H1 (cell line): ENCODE measurements at regions not wholly inside any gene's neighbourhood (a gene's known extent, or its start where the extent isn't known, plus 50 kb on each side); places are given as distances from the start of the nearest gene placed in this dataset.

ENCODE experiments used
- CTCF ChIA-PET: fragments of 300-600 bp; sonication (Branson Sonifier 250); formaldehyde crosslinking; loops from one replicate; lab custom pipeline; 2021; ENCODE audit not compliant: partially characterized antibody; lab: Charles Lee
- POLR2A ChIA-PET: fragments of 300-600 bp; sonication (Branson Sonifier 250); formaldehyde crosslinking; loops from one replicate; lab custom pipeline; 2021; ENCODE audit warnings: inconsistent platforms; ENCODE audit not compliant: partially characterized antibody; lab: Charles Lee
- DNase-seq, 2 experiments: peaks; one replicate each; pipeline versions ENCODE4 v3.0.0 to v3.0.0-alpha.2; 2010 to 2022; ENCODE audit warnings: low spot score in 2 of 2, low read depth in 1 of 2, mixed read lengths in 1 of 2
- FAIRE-seq: peaks from 2 replicates; lab custom pipeline; 2011; peaks lifted over from hg19 to GRCh38; lab: Jason Lieb, UNC
- H2AFZ ChIP-seq: 2 replicates; pipeline ENCODE4 v1.8.1; 2012; ENCODE audit warnings: low read length, inconsistent platforms
- H2AK5ac ChIP-seq: 2 replicates; pipeline ENCODE4 v1.6.1; 2013; ENCODE audit warnings: low read depth, low read length
- H2BK120ac ChIP-seq: replicated peaks from 2 replicates; pipeline ENCODE3; 2013; ENCODE audit warnings: low read depth, low read length, inconsistent platforms
- H2BK12ac ChIP-seq: 2 replicates; pipeline ENCODE4 v1.6.1; 2013; ENCODE audit warnings: low read depth, low read length
- H2BK15ac ChIP-seq: 2 replicates; pipeline ENCODE4 v1.6.1; 2013; ENCODE audit warnings: low read length
- H2BK20ac ChIP-seq: 2 replicates; pipeline ENCODE4 v1.6.1; 2013; ENCODE audit warnings: low read length
- H2BK5ac ChIP-seq: 2 replicates; pipeline ENCODE4 v1.6.1; 2013; ENCODE audit warnings: low read depth, low read length
- H3K14ac ChIP-seq: 2 replicates; pipeline ENCODE4 v1.6.1; 2013; ENCODE audit warnings: inconsistent platforms; ENCODE audit not compliant: insufficient read length
- H3K18ac ChIP-seq: 2 replicates; pipeline ENCODE4 v1.6.1; 2013; ENCODE audit warnings: low read length; ENCODE audit errors: extremely low read depth
- H3K23ac ChIP-seq: 2 replicates; pipeline ENCODE4 v1.6.1; 2013; ENCODE audit warnings: inconsistent platforms; ENCODE audit not compliant: insufficient read length
- H3K23me2 ChIP-seq: 2 replicates; pipeline ENCODE4 v1.6.1; 2013; ENCODE audit warnings: low read depth, low read length
- H3K27ac ChIP-seq: 2 replicates; pipeline ENCODE4 v1.6.1; 2011; ENCODE audit warnings: low read depth, low read length, inconsistent platforms
- H3K27me3 ChIP-seq, 4 experiments: replicated peaks in 1 of 4; 1 replicate in 1 of 4; 2 replicates in 3 of 4; pipeline versions ENCODE4 v1.6.1 to v1.8.1; 2011 to 2013; ENCODE audit warnings: low read length in 3 of 4, mild to moderate bottlenecking in 3 of 4, inconsistent platforms in 2 of 4, mixed read lengths in 2 of 4, moderate library complexity in 1 of 4; ENCODE audit not compliant: control insufficient read depth in 3 of 4, insufficient read depth in 3 of 4; ENCODE audit errors: extremely low read depth in 1 of 4
- H3K36me3 ChIP-seq, 4 experiments: 2 replicates each; pipeline versions ENCODE4 v1.6.1 to v1.8.1; 2011 to 2013; ENCODE audit warnings: mild to moderate bottlenecking in 4 of 4, low read length in 3 of 4, moderate library complexity in 2 of 4, control low read depth in 1 of 4, inconsistent platforms in 1 of 4; ENCODE audit not compliant: insufficient read depth in 4 of 4, control insufficient read depth in 2 of 4
- H3K4ac ChIP-seq: replicated peaks from 2 replicates; pipeline ENCODE3; 2013; ENCODE audit warnings: low read length, low read depth, mixed read lengths, inconsistent platforms; ENCODE audit not compliant: insufficient read length
- H3K4me1 ChIP-seq, 4 experiments: replicated peaks in 1 of 4; 1 replicate in 1 of 4; 2 replicates in 3 of 4; pipeline versions ENCODE4 v1.6.1 to v1.8.1; 2011 to 2013; ENCODE audit warnings: low read length in 3 of 4, inconsistent platforms in 2 of 4, mixed read lengths in 1 of 4; ENCODE audit not compliant: insufficient read depth in 4 of 4, control insufficient read depth in 3 of 4
- H3K4me2 ChIP-seq, 2 experiments: 2 replicates each; pipeline versions ENCODE4 v1.6.1 to v1.8.1; 2011 to 2013; ENCODE audit warnings: low read depth in 2 of 2, low read length in 2 of 2, control low read depth in 1 of 2, inconsistent platforms in 1 of 2, mild to moderate bottlenecking in 1 of 2; ENCODE audit not compliant: insufficient read depth in 1 of 2
- H3K4me3 ChIP-seq, 4 experiments: fragments of 200-600, 300-600 bp in 1 of 4; sonication (generic), shearing (Covaris generic), sonication (Bioruptor Twin) in 1 of 4; 2 replicates each; pipeline versions ENCODE4 v1.5.1 to v1.8.1; 2011 to 2016; ENCODE audit warnings: low read length in 4 of 4, low read depth in 3 of 4, control low read depth in 2 of 4, inconsistent platforms in 2 of 4, mild to moderate bottlenecking in 2 of 4, mixed read lengths in 1 of 4, moderate library complexity in 1 of 4; ENCODE audit not compliant: insufficient read depth in 2 of 4; ENCODE audit errors: extremely low read depth in 1 of 4
- H3K56ac ChIP-seq: replicated peaks from 2 replicates; pipeline ENCODE3; 2013; ENCODE audit warnings: low read depth, mild to moderate bottlenecking, mixed read lengths, low read length, inconsistent platforms; ENCODE audit not compliant: insufficient read length
- H3K79me1 ChIP-seq: 2 replicates; pipeline ENCODE4 v1.6.1; 2013; ENCODE audit warnings: low read depth, low read length, control low read depth
- H3K79me2 ChIP-seq, 2 experiments: 2 replicates each; pipeline versions ENCODE4 v1.6.1 to v1.8.1; 2012 to 2013; ENCODE audit warnings: low read length in 2 of 2, mild to moderate bottlenecking in 2 of 2, inconsistent platforms in 1 of 2; ENCODE audit not compliant: insufficient read depth in 2 of 2, control insufficient read depth in 1 of 2
- H3K9ac ChIP-seq, 4 experiments: replicated peaks in 1 of 4; 1 replicate in 1 of 4; 2 replicates in 3 of 4; pipeline versions ENCODE4 v1.6.1 to v1.8.1; 2011 to 2013; ENCODE audit warnings: low read depth in 3 of 4, low read length in 3 of 4, control low read depth in 2 of 4, mild to moderate bottlenecking in 2 of 4, moderate library complexity in 2 of 4, inconsistent platforms in 1 of 4; ENCODE audit errors: extremely low read depth in 1 of 4
- H3K9me3 ChIP-seq, 2 experiments: 2 replicates each; pipeline versions ENCODE4 v1.6.1 to v1.8.1; 2012 to 2013; ENCODE audit warnings: mild to moderate bottlenecking in 2 of 2, moderate library complexity in 2 of 2, control low read depth in 1 of 2, inconsistent platforms in 1 of 2, low read depth in 1 of 2, low read length in 1 of 2, mixed read lengths in 1 of 2; ENCODE audit not compliant: insufficient read depth in 2 of 2
- H4K20me1 ChIP-seq, 2 experiments: replicated peaks in 1 of 2; 2 replicates each; pipeline versions ENCODE3 to v1.8.1; 2011 to 2013; ENCODE audit warnings: inconsistent platforms in 2 of 2, low read length in 2 of 2, mild to moderate bottlenecking in 1 of 2; ENCODE audit not compliant: insufficient read depth in 2 of 2, control insufficient read depth in 1 of 2
- H4K5ac ChIP-seq: 2 replicates; pipeline ENCODE4 v1.6.1; 2013; ENCODE audit warnings: low read length, low read depth, mixed read lengths, inconsistent platforms; ENCODE audit not compliant: insufficient read length
- H4K8ac ChIP-seq: 2 replicates; pipeline ENCODE4 v1.8.0; 2013; ENCODE audit warnings: mild to moderate bottlenecking, moderate library complexity, low read length, inconsistent platforms; ENCODE audit not compliant: insufficient read depth; ENCODE audit errors: extremely low read depth
- H4K91ac ChIP-seq: replicated peaks from 2 replicates; pipeline ENCODE3; 2013; ENCODE audit warnings: low read length, mixed read lengths, inconsistent platforms; ENCODE audit not compliant: insufficient read length
- CBX8 ChIP-seq: fragments of 300-800, 300-1000 bp; sonication (generic); IDR thresholded peaks from 2 replicates; pipeline ENCODE4 v1.7.1; 2016; ENCODE audit warnings: low read depth, low read length, borderline replicate concordance
- CHD1 ChIP-seq: IDR thresholded peaks from 2 replicates; pipeline ENCODE4 v1.6.1; 2012; ENCODE audit warnings: low read depth, low read length, improper control_type of control experiment
- HDAC6 ChIP-seq: IDR thresholded peaks from one replicate; pipeline ENCODE4 v1.7.1; 2012; ENCODE audit warnings: low read depth, mild to moderate bottlenecking, inconsistent platforms, low read length, moderate library complexity
- WGBS, 2 experiments: shearing (Covaris generic) in 1 of 2; methylation state at CpG; one replicate each; pipeline versions ENCODE4 v1.1.6 to v1.1.7; 2013 to 2015; ENCODE audit warnings: low lambda C conversion rate in 2 of 2, mixed read lengths in 2 of 2, inconsistent platforms in 1 of 2, low coverage in 1 of 2, missing lambda C conversion rate in 1 of 2; ENCODE audit not compliant: insufficient replicate concordance in 2 of 2, insufficient coverage in 1 of 2, insufficient read length in 1 of 2; ENCODE audit errors: extremely low coverage in 1 of 2, missing lambda C conversion rate in 1 of 2; 5-methylcytosine and 5-hydroxymethylcytosine counted together

- Histone ChIP-seq H3K4me2 (no peak overlapping the region), H2BK5ac (no peak overlapping the region), H3K4ac (no peak overlapping the region), H2AFZ (no peak overlapping the region), H4K91ac (peak overlapping the region; percentile 25), H3K23ac (no peak overlapping the region), H2BK120ac (no peak overlapping the region), H2BK12ac (no peak overlapping the region), H3K79me1 (no peaks in the 10 kb centered on the region), H3K4me3 (no peak overlapping the region), H2AK5ac (peak overlapping the region; percentile 82; the same call in 1 of the 2 replicates), H4K20me1 (peaks cover 0 to 3% of the 10 kb centered on the region in 2 experiments), H4K5ac (no peak overlapping the region), H3K14ac (no peak overlapping the region), H3K9ac (no peak overlapping the region), H3K79me2 (no peaks in the 10 kb centered on the region), H4K8ac (no peak overlapping the region), H3K36me3 (no peaks in the 10 kb centered on the region), H2BK20ac (no peak overlapping the region), H3K18ac (no peak overlapping the region), H3K27ac (no peak overlapping the region), H3K9me3 (peaks cover 31 to 66% of the 10 kb centered on the region in 2 experiments), H2BK15ac (no peak overlapping the region), H3K23me2 (peaks cover 22% of the 10 kb centered on the region; the same call in 1 of the 2 replicates), H3K56ac (peak overlapping the region; percentile 62), H3K27me3 (no peaks in the 10 kb centered on the region; a peak in 1 of 7 replicates), H3K4me1 (no peaks in the 10 kb centered on the region; a peak in 1 of 7 replicates)
- no peak for DNase-seq
- FAIRE-seq: no peak
- WGBS, 2 experiments: 93 to 100% methylated on average over 4 of the region's 4 CpGs
- ChIA-PET POLR2A (no interaction called here), CTCF (no interaction called here)
- TF ChIP-seq CHD1 (no peak), HDAC6 (no peak), CBX8 (0 out of 2 replicates have a peak, but pooled peaks have one; percentile 47)
Observed at GRCh38 chr1:4369335-4369734, 285.1 kb upstream of the AJAP1 start.
